ENCODE measurements at regions not wholly inside any gene's neighbourhood (a gene's known extent, or its start where the extent isn't known, plus 50 kb on each side); places are given as distances from the start of the nearest gene placed in this dataset.

GRCh38 chr4:31737419-31737818, 1017.2 kb downstream of the PCDH7 start (continued):
- TF ChIP-seq RNF2 (IDR thresholded peaks at IDR 0.05; ENCODE audit: borderline replicate concordance, low read depth, low read length, missing control alignments, poor library complexity, severe bottlenecking) (no peak), RXRA (IDR thresholded peaks at IDR 0.05; ENCODE audit: insufficient read depth, low read depth, low read length) (no peak)
- TF ChIP-seq, protein P1, sequence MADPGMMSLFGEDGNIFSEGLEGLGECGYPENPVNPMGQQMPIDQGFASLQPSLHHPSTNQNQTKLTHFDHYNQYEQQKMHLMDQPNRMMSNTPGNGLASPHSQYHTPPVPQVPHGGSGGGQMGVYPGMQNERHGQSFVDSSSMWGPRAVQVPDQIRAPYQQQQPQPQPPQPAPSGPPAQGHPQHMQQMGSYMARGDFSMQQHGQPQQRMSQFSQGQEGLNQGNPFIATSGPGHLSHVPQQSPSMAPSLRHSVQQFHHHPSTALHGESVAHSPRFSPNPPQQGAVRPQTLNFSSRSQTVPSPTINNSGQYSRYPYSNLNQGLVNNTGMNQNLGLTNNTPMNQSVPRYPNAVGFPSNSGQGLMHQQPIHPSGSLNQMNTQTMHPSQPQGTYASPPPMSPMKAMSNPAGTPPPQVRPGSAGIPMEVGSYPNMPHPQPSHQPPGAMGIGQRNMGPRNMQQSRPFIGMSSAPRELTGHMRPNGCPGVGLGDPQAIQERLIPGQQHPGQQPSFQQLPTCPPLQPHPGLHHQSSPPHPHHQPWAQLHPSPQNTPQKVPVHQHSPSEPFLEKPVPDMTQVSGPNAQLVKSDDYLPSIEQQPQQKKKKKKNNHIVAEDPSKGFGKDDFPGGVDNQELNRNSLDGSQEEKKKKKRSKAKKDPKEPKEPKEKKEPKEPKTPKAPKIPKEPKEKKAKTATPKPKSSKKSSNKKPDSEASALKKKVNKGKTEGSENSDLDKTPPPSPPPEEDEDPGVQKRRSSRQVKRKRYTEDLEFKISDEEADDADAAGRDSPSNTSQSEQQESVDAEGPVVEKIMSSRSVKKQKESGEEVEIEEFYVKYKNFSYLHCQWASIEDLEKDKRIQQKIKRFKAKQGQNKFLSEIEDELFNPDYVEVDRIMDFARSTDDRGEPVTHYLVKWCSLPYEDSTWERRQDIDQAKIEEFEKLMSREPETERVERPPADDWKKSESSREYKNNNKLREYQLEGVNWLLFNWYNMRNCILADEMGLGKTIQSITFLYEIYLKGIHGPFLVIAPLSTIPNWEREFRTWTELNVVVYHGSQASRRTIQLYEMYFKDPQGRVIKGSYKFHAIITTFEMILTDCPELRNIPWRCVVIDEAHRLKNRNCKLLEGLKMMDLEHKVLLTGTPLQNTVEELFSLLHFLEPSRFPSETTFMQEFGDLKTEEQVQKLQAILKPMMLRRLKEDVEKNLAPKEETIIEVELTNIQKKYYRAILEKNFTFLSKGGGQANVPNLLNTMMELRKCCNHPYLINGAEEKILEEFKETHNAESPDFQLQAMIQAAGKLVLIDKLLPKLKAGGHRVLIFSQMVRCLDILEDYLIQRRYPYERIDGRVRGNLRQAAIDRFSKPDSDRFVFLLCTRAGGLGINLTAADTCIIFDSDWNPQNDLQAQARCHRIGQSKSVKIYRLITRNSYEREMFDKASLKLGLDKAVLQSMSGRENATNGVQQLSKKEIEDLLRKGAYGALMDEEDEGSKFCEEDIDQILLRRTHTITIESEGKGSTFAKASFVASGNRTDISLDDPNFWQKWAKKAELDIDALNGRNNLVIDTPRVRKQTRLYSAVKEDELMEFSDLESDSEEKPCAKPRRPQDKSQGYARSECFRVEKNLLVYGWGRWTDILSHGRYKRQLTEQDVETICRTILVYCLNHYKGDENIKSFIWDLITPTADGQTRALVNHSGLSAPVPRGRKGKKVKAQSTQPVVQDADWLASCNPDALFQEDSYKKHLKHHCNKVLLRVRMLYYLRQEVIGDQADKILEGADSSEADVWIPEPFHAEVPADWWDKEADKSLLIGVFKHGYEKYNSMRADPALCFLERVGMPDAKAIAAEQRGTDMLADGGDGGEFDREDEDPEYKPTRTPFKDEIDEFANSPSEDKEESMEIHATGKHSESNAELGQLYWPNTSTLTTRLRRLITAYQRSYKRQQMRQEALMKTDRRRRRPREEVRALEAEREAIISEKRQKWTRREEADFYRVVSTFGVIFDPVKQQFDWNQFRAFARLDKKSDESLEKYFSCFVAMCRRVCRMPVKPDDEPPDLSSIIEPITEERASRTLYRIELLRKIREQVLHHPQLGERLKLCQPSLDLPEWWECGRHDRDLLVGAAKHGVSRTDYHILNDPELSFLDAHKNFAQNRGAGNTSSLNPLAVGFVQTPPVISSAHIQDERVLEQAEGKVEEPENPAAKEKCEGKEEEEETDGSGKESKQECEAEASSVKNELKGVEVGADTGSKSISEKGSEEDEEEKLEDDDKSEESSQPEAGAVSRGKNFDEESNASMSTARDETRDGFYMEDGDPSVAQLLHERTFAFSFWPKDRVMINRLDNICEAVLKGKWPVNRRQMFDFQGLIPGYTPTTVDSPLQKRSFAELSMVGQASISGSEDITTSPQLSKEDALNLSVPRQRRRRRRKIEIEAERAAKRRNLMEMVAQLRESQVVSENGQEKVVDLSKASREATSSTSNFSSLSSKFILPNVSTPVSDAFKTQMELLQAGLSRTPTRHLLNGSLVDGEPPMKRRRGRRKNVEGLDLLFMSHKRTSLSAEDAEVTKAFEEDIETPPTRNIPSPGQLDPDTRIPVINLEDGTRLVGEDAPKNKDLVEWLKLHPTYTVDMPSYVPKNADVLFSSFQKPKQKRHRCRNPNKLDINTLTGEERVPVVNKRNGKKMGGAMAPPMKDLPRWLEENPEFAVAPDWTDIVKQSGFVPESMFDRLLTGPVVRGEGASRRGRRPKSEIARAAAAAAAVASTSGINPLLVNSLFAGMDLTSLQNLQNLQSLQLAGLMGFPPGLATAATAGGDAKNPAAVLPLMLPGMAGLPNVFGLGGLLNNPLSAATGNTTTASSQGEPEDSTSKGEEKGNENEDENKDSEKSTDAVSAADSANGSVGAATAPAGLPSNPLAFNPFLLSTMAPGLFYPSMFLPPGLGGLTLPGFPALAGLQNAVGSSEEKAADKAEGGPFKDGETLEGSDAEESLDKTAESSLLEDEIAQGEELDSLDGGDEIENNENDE (IDR thresholded peaks at IDR 0.05; ENCODE audit: insufficient replicate concordance, low read length): no peak
